Activated CD4-positive, alpha-beta T cell treated with anti-CD3 and anti-CD28 coated beads, Interleukin-10, Interleukin-2, amounts not matched to agents 100 ng/mL and 50 ng/mL, durations not matched to agents 16 hours and 8 hours (primary cell): ENCODE measurements at regions not wholly inside any gene's neighbourhood (a gene's known extent, or its start where the extent isn't known, plus 50 kb on each side); places are given as distances from the start of the nearest gene placed in this dataset.
"Not testable (repeated sequence)": the region's sequence is repeated elsewhere in the genome, so short reads cannot be mapped to it uniquely, and the experiment has no call there.

Experiments used
- DNase-seq: peaks from one replicate; pipeline ENCODE4 v3.0.0-alpha.2; 2020

DNA sequence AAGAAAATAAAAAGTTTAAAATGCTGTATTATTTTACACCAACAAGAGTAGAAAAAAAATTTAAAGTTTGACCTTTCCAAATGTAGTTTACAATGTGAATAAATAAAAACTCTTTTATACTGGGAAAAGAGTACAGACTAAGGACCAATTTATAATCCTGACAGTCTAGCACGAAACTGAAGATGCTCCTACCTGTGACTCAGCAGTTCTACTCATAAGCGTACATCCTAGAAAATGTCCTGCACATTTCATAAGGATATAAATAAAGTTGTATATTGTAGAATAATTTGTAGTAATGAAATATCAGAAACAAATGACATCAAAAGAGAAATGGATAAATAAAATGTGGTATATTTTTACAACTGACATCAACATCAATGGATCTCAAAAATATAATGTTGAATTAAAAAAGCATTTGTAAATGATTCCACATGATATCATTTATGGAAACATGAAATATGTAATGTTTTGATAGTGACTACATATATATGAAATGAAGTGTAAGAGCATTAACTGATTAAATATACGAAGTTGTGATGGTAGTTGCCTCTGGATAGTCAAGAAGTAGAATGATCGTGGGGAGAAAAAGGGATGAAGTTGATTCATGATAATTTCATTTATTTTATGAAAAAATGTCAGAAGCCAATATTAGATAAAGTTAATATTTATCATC is 161.3 kb upstream of the CBLB start:
- no peak for DNase-seq

DNA sequence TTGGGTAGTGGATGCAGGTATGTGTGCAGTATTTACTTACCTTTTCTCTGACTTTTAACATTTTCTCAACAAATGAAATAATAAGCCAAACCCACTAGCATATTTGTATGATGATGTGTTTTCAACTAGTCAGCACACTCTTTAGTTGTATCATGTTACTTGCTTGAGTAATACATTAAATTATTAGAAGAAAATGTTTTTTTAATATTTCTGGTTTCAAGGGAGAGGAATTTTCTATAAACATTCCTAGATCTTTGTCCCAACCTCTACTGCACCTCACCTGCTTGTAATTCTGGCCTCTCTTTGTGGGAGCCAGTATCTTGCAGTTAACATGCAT is 161.8 kb upstream of the CBLB start:
- no peak for DNase-seq

DNA sequence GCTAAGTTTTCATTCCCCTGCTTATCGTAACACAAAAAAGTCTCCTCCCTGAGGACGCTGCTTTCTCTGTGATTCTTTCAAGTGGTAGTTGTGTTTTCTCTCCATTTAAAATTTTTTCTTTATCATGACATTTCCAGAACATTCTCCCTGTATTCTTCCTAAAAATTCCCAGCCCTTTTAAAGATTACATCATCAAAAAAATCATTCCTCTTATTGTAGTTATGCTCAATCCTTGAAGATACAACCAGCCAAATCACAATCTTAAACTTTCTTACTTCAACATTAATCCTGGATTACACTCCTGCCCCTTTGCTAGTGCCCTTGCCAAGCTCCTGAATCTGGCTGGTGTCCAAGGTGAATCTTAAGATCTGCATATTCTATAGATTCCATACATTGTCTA is 163.7 kb upstream of the CBLB start:
- no peak for DNase-seq

DNA sequence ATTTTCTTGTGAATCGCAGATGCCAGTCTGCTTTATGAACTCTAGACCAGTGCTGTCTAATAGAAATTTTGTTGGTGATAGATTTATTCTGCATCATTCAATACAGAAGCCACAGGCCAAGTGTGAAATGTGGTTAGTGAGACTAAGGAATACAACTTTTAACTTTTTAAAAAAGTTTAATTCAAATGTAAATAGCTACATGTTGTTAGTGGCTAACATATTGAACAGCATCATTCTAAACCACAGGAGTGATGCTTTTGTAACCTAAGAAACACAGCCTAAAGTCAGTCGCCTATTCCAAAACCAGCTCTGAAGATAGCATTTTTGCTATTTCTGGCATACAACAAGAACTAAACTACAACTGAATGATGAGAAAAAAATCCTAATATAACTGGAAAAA is 164.8 kb upstream of the CBLB start:
- no peak for DNase-seq

DNA sequence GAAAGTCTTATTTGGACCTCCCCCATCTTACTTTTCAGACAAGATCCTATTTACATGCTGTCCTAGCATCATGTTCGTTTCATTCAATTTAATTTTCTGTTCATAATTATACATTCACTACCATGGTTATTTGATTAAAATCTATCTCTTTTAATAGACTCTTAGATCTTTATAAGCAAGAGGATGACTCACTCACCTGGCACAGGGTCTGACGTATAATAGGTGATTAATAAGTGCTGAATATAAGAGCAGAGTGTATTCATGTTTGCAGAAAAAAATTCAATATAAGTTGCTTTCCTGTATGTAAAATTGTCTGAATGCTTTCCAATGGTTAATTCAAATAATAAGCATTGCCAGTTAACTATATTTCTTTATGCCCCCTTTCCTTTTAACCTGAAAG is 165.5 kb upstream of the CBLB start:
- no peak for DNase-seq

DNA sequence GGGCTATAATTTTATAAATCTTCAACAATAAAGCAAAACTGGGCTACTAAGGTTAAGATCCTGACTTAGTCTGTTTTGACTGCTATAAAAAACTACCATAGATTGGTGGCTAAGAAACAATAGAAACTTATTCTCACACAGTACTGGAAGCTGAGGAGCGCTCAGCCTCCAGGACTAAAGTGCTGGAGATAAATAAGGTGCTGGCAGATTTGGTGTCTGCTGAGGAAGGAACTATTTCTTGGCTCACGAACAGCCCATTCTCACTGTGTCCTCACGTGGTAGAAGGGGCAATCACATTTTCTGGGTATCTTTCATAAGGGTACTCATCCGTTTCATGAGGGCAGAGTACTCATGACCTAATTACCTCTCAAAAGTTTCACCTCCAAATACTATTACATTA is 166.8 kb upstream of the CBLB start:
- DNase-seq, result no peak

DNA sequence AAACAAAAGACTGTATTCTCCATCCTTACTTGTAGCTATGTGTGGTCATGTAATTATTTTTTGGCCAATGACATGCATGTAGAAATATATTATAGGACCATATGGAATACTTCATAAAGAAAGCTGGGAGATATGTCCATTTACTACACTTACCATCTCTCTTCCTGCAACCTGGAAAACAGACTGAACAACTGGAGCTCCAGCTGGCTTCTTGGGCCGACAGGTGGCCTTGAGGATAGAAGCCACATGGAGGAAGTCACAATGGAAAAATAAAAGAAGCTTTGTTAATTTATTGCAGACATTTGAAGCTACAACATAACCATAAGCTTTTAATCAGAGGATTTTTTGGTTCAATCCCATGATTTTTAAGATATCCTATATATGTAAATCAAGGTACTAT is 167.9 kb upstream of the CBLB start:
- no peak for DNase-seq

DNA sequence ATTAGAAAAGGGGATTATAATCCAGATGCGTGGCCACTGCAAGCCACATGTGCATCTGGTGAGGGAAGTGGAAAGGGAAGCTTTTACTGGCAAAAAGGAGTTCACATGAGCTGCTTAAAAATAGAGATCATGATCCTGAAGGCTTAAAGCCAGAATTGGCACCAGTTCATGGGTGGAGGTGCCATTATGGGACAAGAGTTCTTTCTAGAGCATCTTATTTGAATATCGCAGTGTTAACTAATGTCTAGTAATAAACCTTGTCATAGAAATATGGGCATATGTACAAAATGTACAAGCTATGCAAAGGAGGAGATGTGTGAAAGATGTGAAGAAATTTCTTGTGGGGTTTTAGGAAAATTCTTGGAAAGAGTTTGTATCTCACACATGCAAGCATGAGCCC is 178.4 kb upstream of the CBLB start:
- DNase-seq, result no peak

DNA sequence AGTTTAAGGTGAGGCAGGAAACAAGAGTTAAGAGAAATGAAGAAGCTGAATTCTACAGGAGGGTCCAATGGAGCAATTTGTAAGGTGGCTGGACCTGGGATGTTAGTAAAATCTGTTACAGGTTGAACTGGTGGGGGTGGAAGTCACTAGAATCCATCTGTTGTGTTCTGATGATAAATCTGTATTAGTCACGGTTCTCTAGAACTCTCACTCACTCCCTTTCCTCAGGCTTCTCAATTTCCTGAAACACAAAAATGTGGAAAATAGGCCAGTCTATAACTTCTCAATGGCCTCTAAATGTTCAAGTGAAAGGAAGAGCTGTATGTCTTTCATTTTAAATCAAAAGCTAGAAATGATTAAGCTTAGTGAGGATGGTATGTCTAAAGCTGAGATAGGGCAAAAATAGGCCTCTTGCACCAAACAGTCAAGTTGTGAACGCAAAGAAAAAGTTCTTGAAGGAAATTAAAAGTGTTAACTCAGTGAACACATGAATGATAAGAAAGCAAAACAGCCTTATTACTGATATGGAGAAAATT is 180.2 kb upstream of the CBLB start:
- peak; percentile 8 for DNase-seq

DNA sequence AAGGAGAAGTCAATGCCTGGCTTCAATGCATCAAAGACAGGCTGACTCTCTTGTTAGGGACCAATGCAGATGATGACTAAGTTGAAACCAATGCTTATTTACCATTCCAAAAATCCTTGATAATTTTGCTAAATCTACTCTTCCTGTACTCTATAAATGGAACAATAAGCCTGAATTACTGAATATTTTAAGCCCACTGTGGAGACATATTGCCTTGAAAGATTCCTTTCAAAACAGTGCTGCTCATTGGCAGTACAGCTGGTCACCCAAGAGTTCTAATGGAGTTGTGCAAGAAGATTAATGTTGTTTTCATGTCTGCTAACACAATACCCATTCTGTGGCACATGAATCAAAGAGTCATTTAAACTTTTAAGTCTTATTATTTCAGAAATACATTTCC is 181.0 kb upstream of the CBLB start:
- no peak for DNase-seq

DNA sequence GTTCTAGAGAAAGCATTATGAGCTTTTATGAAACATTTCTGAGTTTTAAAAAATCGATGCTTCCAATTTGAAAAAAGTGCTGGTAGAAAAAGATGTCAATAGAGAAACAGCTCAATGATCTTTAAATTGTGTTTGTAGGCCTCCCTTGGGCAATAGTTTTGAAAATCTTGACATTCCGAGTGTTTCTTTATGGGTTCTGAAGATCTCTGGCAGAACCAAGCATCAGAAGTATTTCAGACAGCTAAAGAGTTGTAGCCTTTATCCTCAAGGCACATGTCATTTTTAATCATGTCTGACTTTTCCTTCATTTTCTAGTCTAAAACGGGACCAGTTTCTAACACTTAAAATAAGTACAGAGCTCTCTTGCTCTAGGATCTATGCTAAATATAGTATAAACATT is 188.1 kb upstream of the CBLB start:
- no peak for DNase-seq

DNA sequence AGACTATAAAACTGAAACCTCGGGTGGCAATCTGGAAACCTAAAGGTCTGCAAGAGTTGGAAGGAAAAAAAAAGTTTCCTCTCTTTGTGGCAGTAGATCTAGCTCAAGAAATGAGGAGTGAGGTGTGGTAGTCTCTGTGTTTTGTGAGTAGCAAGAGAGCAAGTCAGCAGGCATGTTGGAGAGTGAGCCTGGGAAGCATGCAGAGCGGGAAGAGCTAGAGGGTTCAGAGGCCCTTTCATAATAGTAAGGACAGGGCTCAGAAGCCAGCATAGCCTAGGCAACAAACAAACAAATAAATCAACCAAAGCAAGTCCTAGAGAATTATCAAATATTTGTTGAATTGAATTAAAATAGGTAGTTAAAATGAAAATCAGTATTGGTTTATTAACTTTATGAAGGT is 189.7 kb upstream of the CBLB start:
- DNase-seq, result no peak

DNA sequence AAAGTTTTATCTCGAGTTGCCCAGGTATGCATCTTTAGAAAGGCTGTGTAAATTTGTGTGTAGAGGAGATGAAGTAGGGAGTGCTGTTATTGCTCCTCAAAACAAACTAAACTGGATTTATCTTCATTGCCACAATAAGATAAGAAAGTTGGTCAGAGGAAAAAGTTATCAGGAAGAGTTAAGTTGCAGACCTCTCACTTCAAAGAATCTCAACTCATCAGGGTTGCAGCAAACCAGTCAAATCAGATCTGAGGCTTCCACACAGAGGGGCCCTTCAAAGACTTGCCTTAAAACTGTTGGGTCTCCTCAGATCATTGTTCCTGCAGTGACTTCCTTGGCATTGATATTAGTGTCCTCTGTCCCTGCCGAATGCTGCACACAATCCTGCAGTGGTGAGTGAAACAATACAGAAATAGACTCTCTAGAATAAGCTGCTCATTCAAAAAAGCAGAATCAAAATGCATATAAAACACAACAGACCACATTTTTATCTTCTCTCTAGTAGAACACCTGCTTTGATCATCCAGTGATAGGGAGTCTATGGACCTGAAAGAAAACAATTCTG is 191.2 kb upstream of the CBLB start:
- DNase-seq, result no peak

DNA sequence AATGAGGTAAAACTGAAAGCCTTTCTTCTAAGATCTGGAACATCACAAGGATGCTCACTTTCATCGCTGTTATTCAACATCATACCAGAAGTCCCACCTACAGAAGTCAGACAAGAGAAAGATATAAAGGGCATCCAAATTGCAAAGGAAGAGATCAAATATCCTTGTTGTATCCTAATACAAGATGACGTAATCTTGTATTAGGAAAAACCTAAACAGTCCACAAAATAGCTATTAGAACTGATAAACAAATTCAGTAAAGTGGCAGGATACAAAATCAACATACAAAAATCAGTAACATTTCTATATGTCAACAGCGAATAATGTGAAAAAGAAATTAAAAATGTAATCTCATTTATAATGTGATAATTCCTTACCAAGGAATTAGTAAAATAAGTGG is 195.1 kb upstream of the CBLB start:
- DNase-seq, result no peak

DNA sequence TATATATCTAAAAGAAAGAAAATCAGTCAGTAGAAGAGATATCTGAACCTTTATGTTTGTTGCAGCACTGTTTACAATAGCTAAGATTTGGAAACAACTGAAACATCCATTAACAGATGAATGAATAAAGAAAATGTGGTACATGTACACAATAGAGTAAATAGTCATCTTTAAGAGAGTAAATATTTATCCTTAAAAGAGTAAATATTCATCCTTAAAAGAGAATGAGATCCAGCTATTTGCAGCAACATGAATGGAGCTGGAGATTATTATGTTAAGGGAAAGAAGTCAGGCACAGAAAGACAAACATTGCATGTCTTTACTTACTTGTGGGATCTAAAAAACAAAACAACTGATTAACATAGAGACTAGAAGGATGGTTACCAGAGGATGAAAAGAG is 197.0 kb upstream of the CBLB start:
- DNase-seq, result no peak

DNA sequence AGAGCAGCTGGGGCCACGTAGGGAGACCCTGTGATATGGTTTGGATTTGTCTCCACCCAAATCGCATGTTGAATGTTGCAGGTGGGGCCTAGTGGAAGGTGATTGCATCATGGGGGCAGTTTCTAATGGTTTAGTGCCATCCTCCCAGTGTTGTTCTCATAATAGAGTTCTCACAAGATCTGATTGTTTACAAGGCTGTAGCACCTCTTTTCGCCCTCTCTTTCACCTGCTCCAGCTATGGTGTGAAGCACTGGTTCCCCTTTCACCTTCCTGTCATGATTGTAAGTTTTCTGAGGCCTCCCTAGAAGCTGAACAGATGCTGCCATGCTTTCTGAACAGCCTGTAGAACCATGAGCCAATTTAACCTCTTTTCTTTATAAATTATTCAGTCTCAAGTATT is 198.9 kb upstream of the CBLB start:
- DNase-seq, result no peak

DNA sequence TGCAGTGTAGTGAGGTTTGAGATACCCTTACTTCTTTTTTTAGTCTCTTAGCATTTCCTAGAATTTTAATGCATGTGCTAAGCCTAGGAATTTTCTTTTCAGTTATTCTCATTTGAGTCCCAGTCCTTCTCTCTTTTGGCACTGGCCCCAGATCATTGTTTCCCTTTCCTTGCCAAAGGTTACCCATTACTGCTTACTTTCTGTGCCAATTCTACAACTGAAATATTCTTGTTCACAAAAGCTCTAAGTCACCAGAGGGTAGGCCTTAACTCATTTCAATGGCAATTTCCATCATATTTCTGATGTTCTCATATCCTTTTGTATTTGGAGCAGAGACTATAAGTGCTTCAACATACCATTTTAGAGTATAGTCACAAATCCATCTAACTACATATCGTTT is 199.6 kb upstream of the CBLB start:
- no peak for DNase-seq

DNA sequence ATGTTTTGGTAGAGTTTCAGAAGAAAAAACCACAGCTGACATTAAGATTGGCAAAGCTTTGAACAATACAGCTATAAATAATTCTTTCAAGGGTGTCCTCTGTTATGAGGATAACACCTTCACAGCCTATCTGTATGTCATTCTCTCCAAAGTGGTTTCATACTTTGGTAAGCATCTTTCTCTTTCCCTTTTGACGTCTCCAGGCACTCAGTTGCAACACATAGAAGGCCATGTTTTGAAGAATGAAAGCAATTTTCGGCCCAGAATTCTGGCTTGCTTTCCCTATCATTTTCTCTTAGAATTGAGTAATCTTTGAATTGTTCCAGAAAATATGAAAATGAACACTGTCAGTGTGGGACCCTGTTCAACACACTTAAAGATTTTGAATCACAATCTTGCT is 200.0 kb upstream of the CBLB start:
- peak; percentile 30 for DNase-seq

DNA sequence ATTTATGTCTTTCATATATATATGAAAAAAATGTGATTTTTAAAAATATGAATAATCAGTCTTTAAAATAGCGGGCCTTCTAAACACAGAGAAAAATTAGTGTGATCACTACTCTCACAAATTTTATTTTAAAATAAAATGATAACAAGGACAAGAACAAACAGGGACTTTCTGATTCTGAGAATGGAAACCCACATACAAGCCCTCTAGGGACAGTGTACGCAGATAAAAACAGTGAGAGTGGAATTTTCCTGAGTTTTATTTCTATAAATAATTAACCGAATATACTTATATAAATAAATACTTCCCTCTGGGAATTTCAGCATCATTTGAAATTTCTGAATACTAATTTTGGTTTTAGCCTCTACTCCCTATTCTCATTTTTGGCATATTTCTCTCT is 201.4 kb upstream of the CBLB start:
- no peak for DNase-seq

DNA sequence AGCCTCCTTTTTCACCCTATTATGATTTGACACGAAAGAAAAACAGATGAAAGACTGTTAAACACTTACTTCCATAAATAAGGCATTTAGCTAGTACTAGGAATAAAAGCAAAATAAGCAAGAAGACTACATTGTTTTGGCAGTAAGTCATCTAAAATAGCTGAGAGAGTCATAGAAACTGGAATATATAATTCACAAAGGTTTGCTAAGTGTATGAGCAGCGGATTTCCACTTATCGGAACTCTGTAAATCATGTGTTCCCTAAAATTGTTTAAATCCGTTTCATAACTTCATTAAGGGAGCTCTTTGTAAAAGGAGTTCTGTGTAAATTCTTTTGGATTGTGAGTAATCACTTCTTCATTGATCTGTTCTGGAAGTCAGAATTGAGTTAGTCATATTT is 202.5 kb upstream of the CBLB start:
- DNase-seq, result no peak

DNA sequence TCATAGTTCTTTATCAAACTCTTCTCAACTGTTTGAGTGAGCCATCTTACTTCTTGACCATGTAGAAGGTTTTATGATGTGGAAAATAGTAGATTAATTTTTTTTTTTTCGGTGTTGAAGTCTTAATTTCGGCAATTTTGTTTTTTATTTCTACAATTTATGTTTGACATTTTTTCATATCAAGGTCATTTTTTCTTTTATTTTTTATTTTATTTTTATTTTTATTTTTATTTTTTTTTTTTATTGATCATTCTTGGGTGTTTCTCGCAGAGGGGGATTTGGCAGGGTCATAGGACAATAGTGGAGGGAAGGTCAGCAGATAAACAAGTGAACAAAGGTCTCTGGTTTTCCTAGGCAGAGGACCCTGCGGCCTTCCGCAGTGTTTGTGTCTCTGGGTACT is 203.8 kb upstream of the CBLB start:
- DNase-seq, result not testable (repeated sequence)

DNA sequence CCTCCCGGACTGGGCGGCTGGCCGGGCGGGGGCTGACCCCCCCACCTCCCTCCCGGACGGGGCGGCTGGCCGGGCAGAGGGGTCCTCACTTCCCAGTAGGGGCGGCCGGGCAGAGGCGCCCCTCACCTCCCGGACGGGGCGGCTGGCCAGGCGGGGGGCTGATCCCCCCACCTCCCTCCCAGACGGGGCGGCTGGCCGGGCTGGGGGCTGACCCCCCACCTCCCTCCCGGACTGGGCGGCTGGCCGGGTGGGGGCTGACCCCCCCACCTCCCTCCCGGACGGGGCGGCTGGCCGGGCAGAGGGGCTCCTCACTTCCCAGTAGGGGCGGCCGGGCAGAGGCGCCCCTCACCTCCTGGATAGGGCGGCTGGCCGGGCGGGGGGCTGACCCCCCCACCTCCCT is 205.0 kb upstream of the CBLB start:
- DNase-seq, result not testable (repeated sequence)

DNA sequence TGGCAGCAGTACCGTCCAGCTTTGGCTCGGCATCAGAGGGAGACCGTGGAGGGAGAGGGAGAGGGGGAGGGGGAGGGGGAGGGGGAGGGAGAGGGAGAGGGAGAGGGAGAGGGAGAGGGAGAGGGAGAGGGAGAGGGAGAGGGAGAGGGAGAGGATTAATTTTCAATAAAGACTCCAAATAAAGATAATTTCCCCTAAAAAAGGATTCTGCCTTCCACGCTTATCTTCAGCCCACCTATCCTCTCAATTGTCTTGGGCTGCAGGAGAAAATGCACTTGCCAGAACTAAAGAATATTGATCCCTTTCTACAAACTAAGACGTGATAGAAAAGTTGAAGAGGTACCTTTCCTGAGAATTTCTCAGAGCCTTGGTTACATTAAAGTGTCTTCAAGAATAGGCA is 206.9 kb upstream of the CBLB start:
- DNase-seq, result not testable (repeated sequence)

DNA sequence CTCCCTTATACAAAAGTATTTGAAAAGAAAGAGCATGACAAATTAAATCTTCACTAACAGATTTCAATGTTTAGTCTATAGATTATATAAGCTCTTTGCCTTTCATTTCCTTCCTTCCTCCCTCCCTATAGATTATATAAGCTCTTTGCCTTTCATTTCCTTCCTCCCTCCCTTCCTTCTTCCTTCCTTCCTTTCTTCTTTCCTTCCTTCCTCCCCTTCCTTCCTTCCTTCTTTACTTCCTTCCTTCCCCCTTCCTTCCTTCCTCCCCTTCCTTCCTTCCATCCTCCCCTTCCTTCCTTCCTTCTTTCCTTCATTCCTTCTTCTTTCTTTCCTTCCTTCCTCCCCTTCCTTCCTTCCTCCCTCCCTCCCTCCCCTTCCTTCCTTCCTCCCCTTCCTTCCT is 209.8 kb upstream of the CBLB start:
- DNase-seq, result no peak

DNA sequence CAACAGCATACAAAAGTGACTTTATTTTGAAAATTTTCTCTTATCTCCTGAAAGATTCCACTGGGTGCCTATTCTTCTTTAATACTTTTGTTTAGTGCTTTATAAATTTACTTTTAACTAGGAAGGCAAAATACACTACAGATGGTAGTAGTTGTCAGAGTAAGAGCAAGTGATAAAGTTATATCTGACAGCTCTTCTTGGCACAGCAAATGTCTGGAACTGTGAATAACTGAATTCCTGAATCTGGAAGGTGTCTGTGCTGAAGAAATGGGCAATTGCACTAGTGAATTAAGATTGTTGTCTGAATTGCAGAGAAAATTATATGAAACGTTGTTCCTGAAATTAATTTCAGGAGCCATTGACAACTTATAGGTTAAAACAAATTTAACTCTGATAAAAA is 213.8 kb upstream of the CBLB start:
- DNase-seq, result no peak
